SKM-1 treated with dmso at 0.1 percent for 144 hours (cell line): ENCODE measurements at regions not wholly inside any gene's neighbourhood (a gene's known extent, or its start where the extent isn't known, plus 50 kb on each side); places are given as distances from the start of the nearest gene placed in this dataset.

ENCODE experiments used
- DNase-seq: peaks from one replicate; lab custom pipeline; 2025; ENCODE audit not compliant: unreplicated experiment; lab: John Stamatoyannopoulos, UW

- DNase-seq, result no peak
Observed at GRCh38 chr16:9408297-9408878, 316.9 kb downstream of the HAPSTR1 start.

- no peak for DNase-seq
Observed at GRCh38 chr16:9409560-9410493, 318.4 kb downstream of the HAPSTR1 start.

- DNase-seq, result no peak
Observed at GRCh38 chr16:9411426-9411825, 320.0 kb downstream of the HAPSTR1 start.

- DNase-seq, result no peak
Observed at GRCh38 chr16:9412031-9412914, 320.8 kb downstream of the HAPSTR1 start.

GRCh38 chr16:9412915-9413264 lies 321.4 kb downstream of the HAPSTR1 start:
- no peak for DNase-seq

GRCh38 chr16:9415545-9415944 lies 324.1 kb downstream of the HAPSTR1 start:
- no peak for DNase-seq

GRCh38 chr16:9417898-9418297 lies 326.5 kb downstream of the HAPSTR1 start:
- no peak for DNase-seq

- DNase-seq, result no peak
Observed at GRCh38 chr16:9419161-9419560, 327.7 kb downstream of the HAPSTR1 start.

GRCh38 chr16:9422762-9423513 lies 331.5 kb downstream of the HAPSTR1 start:
- no peak for DNase-seq

GRCh38 chr16:9425236-9425635 lies 333.8 kb downstream of the HAPSTR1 start:
- DNase-seq, result no peak

- DNase-seq, result no peak
Observed at GRCh38 chr16:9428355-9429005, 337.0 kb downstream of the HAPSTR1 start.

GRCh38 chr16:9429646-9430330 lies 338.3 kb downstream of the HAPSTR1 start:
- DNase-seq, result no peak

GRCh38 chr16:9434659-9435058 lies 343.2 kb downstream of the HAPSTR1 start:
- no peak for DNase-seq

GRCh38 chr16:9436175-9436574 lies 344.7 kb downstream of the HAPSTR1 start:
- no peak for DNase-seq

GRCh38 chr16:9437115-9437514 lies 345.7 kb downstream of the HAPSTR1 start:
- DNase-seq, result no peak

- no peak for DNase-seq
Observed at GRCh38 chr16:9438991-9439390, 347.5 kb downstream of the HAPSTR1 start.

GRCh38 chr16:9441012-9441411 lies 349.6 kb downstream of the HAPSTR1 start:
- no peak for DNase-seq

- no peak for DNase-seq
Observed at GRCh38 chr16:9443864-9444263, 352.4 kb downstream of the HAPSTR1 start.

GRCh38 chr16:9446471-9447194 lies 355.2 kb downstream of the HAPSTR1 start:
- no peak for DNase-seq
